ENCODE measurements at regions not wholly inside any gene's neighbourhood (a gene's known extent, or its start where the extent isn't known, plus 50 kb on each side); places are given as distances from the start of the nearest gene placed in this dataset.

- no peak for DNase-seq (ENCODE audit: low spot score)
These were observed 467.3 kb downstream of the DNAH5 start for GRCh38 chr5:13477118-13477737.

DNA sequence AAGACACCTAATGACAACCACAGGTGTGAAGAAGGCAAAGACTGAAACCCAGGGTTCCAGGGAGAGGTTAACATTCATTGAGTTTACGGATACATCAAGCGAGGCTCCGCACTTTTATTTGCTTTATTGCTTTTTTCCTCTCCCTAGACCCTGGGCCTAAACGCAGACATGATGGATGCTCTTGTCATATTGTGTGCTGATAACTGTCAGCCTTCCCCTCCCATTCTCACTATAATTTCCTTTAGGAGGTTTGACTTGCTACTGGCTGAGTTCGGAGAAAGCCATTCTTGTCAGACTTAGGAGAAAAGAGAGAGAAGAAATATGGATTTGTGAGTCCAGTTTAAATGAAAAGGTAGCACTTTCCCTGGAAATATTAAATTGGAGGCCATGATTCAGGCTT is 471.6 kb downstream of the DNAH5 start:
- no peak for DNase-seq (ENCODE audit: low spot score)

DNA sequence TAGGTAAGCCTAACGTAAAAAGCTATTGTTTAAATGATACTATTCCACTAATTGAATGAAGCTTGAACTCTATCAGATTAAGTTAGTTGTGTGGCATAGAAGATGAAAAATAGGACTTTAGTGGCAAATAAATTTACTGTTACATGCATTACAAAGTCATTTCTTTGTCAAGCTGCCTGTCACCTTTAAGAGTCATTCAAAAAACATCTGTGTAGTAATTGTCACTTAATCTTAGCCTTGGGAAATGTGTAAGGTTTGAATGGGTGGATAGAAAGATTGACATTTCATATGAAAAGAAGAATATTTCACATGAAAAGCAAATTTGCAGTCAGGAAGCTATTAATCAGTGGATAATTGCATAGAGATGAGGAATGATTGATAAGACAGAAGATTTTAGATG is 473.5 kb downstream of the DNAH5 start:
- DNase-seq (ENCODE audit: low spot score) = no peak

DNA sequence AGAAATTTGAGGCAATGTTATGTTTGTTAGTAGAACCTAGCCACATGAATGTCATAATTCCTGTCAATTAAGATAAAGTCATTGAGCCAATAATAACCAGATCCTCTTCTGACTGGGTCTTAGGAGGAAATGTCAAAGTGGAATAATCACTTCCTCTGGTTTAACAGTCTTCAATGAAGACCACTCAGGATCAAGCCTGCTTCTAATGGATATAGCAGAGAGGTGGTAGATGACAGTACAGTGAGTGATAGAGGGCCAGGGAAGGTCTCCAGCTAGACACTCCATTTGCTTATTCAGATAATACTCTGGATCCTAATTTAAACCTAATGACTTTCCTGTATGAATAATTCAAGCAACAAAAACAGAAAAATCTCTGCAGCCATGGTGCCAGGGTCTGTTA is 474.2 kb downstream of the DNAH5 start:
- no peak for DNase-seq (ENCODE audit: low spot score)

- DNase-seq (ENCODE audit: low spot score) = no peak
These were observed 479.8 kb downstream of the DNAH5 start for GRCh38 chr5:13464532-13465193.

DNA sequence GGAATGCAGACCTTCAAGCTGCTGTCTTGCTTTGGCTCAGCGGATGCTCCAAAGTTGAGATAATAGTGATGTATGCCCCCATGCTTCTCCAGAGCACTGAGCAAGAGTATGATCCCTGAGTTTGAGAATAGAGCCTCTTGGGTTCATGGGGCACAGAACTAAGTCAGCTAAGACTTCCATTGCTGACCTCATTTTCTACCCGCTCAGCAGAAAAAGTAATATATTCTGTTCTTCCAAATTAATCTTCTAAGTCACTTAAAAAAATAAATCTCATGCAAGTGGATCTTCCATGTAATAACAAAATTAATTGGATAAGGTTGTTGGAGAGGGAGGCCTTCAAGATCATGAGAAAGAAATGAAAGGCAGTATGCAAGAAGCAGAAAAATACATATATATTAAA is 483.9 kb downstream of the DNAH5 start:
- no peak for DNase-seq (ENCODE audit: low spot score)

GRCh38 chr5:13454050-13454449 is 490.4 kb downstream of the DNAH5 start:
- DNase-seq (ENCODE audit: low spot score) = no peak

- DNase-seq (ENCODE audit: low spot score) = no peak
These were observed 495.6 kb downstream of the DNAH5 start for GRCh38 chr5:13448843-13449242.

DNA sequence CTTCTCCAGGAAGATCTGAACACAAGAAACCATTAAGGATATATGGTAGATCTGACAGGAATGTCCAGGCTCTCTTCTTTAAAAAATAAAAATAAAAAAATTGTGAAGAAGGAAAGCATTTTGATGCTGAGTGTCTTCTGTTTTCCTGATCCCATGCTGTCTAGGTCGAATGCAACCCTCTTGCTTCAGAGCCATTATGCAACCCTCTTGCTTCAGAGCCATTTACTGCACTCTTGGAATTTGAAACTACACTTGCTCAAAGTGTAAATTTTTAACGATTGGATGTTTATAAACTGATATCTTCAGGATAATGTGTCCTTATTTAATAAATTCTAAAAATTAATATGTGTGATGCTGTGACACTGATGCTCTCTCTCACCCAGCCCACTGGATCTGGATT is 505.1 kb downstream of the DNAH5 start:
- DNase-seq (ENCODE audit: low spot score) = no peak

DNA sequence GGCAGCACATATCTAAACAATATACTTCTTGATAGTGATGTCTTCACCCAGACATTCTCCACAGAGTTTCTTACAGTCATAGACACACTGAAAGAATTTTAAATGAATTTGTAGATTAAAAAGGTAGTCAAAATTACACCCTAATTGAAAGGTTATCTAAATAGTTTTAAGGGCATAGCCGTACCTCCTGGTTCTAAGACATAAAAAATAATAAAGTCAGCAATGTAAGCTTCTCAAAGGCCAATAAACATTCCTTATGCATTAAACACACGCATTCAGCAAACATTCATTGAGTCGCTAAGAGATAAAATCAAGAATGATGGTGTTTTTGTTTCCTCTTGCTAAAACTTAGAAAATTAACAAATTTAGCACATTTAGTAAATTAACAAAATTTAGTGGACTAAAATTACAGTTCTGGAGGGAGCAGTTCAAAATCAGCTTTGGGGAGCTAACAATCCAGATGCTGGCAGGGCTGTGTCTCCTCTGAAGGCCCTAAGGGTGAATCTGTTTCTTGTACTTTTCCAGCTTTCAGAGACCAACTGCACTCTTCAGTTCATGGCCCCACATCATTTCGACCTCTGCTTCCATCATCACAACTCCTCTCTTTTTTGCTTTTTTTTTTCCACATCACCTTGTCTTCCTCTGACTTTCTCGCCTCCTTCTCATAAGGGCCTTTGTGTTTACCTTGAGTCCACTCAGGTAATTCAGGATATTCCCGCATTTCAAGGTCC is 516.5 kb downstream of the DNAH5 start:
- DNase-seq (ENCODE audit: low spot score) = no peak

- DNase-seq (ENCODE audit: low spot score) = no peak
These were observed 532.4 kb downstream of the DNAH5 start for GRCh38 chr5:13412040-13412595.

DNA sequence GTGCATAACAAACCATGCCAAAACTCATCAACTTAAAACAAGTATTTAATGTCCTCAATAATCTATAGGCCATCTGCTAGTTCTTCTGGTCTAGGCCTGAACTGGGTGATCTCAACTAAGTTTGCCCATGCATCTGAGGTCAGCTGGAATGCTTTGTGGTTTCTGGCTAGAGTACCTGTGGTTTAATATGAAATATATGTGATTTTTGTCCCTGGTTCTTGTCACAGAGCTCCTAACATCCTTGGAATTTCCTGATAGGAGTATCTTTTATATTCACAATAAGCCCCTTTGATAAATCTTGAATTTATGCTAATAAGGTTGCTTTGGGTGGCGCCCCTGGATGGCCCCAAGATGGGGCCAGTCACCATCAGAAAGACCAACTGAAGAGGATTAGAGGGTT is 535.9 kb downstream of the DNAH5 start:
- no peak for DNase-seq (ENCODE audit: low spot score)

- DNase-seq (ENCODE audit: low spot score) = no peak
These were observed 541.1 kb downstream of the DNAH5 start for GRCh38 chr5:13403351-13403750.

GRCh38 chr5:13385066-13385465 is 559.4 kb downstream of the DNAH5 start:
- DNase-seq (ENCODE audit: low spot score) = no peak

GRCh38 chr5:13382232-13382631 is 562.3 kb downstream of the DNAH5 start:
- DNase-seq (ENCODE audit: low spot score) = no peak

DNA sequence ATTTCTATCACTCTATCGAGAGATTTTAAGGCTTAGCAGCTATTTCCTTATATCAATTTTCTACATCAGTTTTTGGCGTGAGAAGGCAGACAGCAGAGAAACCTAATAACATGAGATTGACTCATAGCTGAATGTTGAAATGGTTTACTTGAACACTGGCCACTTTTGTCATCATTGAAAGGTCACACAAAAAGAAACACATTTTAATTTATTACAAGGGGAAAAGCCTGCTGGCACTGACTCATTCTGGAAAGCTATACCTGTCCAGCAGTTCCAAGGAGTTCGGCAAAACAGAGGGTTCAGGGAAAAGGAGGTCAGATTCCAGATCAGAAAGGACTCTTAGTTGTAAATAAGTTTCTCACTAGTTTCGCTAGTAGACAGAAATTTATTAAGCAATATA is 566.4 kb downstream of the DNAH5 start:
- DNase-seq (ENCODE audit: low spot score) = no peak

DNA sequence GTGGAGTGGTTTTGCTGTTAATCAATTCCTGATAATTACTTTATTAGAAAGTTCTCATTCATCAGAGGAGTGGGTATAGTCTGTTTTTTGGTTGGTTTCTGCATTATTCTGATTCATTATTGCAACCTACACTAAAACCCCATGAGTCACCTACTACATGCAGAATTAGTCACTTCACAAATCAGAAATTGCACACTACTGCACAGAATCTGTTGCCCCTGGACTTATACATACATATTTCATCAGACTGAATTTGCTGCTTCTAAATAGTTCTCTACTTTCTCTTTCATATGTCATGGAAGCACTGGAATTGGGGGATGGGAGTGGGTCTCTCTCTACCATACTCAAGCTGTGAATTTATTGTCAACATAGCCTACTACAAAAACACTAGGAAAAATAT is 585.1 kb downstream of the DNAH5 start:
- no peak for DNase-seq (ENCODE audit: low spot score)

DNA sequence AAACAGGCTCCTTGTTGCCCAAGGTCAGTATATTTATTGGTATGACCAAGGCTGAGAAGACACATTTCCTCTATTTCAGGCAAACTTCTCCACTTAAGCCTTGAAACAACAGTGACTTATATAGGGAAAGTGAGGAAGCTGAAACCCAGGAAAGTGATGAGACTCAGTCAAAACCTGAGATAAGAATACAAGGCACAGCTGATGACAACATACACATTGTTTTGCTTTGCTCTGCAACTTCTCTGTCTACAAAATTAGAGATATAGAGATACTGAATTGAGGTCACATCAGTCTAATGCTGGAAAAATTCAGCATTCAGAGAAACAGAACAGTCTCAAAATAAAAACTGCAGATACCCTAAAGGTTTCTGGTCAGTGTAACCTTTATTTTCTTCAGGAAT is 586.1 kb downstream of the DNAH5 start:
- DNase-seq (ENCODE audit: low spot score) = no peak

GRCh38 chr5:13357929-13358328 is 586.6 kb downstream of the DNAH5 start:
- DNase-seq (ENCODE audit: low spot score) = no peak

- DNase-seq (ENCODE audit: low spot score) = no peak
These were observed 588.3 kb downstream of the DNAH5 start for GRCh38 chr5:13356226-13356625.

DNA sequence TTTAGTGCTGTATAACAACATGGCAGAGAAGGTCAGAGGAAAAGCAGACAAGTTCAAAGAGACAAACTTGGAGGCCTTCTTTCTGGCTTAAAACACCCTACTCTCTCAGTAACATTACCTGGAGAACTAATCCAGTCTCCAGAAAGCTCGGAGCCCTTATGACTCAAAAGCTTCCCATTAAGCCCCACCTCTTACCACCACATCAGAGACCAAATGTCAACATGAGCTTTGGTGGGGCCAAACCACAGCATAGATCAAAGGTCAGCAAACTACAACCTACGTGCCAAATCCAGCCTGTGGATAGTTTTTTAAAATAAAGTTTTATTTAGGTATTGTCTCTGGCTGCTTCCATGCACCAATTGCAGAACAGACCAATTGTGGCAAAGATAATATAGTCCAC is 589.9 kb downstream of the DNAH5 start:
- peak; percentile 5 for DNase-seq (ENCODE audit: low spot score)

- no peak for DNase-seq (ENCODE audit: low spot score)
These were observed 593.7 kb downstream of the DNAH5 start for GRCh38 chr5:13350767-13351166.

GRCh38 chr5:13348568-13348967 is 595.9 kb downstream of the DNAH5 start:
- no peak for DNase-seq (ENCODE audit: low spot score)

All from HuH-7 (cell line).